Prostate gland (tissue), 2 donors: ENCODE measurements at regions not wholly inside any gene's neighbourhood (a gene's known extent, or its start where the extent isn't known, plus 50 kb on each side); places are given as distances from the start of the nearest gene placed in this dataset.

Experiments
- CTCF ChIP-seq, 4 experiments: fragments of 200-600 bp in 2 of 4; fragments of 450-650 bp in 2 of 4; sonication (generic) in 2 of 4; IDR thresholded peaks; 1 replicate in 3 of 4; 2 replicates in 1 of 4; pipeline ENCODE4 v1.5.1; 2016 to 2019; ENCODE audit warnings: antibody characterized with exemption in 4 of 4, mild to moderate bottlenecking in 2 of 4, moderate library complexity in 2 of 4
- POLR2A ChIP-seq: fragments of 450-650 bp; IDR thresholded peaks from one replicate; pipeline ENCODE4 v1.6.1; 2016; ENCODE audit warnings: antibody characterized with exemption, mild to moderate bottlenecking
- POLR2AphosphoS5 ChIP-seq: sonication (generic); formaldehyde crosslinking; IDR thresholded peaks from one replicate; pipeline ENCODE4 v1.6.1; 2017; ENCODE audit warnings: antibody characterized with exemption

DNA sequence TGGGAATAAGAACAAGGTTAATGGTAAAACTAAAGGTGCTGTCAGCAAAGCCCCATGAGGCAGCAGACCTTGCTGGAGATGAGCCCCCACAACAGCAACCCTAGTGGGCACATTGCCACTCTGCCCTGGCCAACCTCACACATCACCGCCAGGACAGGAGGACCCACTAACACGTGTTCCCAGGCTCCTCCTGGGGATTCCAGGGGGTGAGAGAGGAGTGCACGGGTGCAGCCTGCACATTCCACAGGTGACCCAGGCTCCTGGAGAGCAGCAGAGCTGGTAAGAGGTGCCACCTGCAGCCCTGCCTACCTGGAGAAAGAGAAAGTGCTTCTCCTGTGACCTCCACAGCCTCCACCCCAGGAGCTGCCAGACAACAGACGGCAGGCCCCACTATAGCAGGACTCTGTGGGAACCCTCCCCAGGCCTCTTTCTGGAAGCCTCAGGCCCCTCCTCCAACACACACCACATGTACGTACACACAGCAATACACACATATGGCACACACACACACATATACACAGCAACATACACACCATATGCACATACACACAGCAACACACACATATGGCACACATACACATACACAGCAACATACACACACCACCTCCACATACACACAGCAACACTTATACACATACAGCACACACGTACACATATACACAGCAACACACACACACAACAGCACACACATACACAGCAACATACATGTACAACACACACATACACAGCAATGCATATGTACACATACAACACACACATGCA is 187.1 kb downstream of the GLI2 start:
- TF ChIP-seq CTCF (IDR thresholded peaks at IDR 0.05): no peak
- TF ChIP-seq POLR2AphosphoS5: no peak
- no peak for TF ChIP-seq POLR2A
